Pons (tissue), 1 donor: ENCODE measurements at regions not wholly inside any gene's neighbourhood (a gene's known extent, or its start where the extent isn't known, plus 50 kb on each side); places are given as distances from the start of the nearest gene placed in this dataset.
A peak's percentile ranks its signal among the peaks of the same experiment; 100 is the strongest.
"Not testable (repeated sequence)": the region's sequence is repeated elsewhere in the genome, so short reads cannot be mapped to it uniquely, and the experiment has no call there.

Source experiments
- DNase-seq: peaks from one replicate; pipeline ENCODE4 v3.0.0-alpha.2; 2016; ENCODE audit warnings: low spot score

- DNase-seq: no peak
These were observed 425.6 kb upstream of the TNC start for GRCh38 chr9:115543511-115543910.

GRCh38 chr9:115548609-115549260, 430.8 kb upstream of the TNC start:
- DNase-seq: no peak

- peak; percentile 61 for DNase-seq
These were observed 433.4 kb upstream of the TNC start for GRCh38 chr9:115551396-115551795.

GRCh38 chr9:115553060-115553773, 435.3 kb upstream of the TNC start:
- no peak for DNase-seq

- DNase-seq: no peak
These were observed 438.5 kb upstream of the TNC start for GRCh38 chr9:115556432-115556831.

GRCh38 chr9:115575147-115575546, 457.2 kb upstream of the TNC start:
- DNase-seq: no peak

- not testable (repeated sequence) for DNase-seq
These were observed 467.5 kb upstream of the TNC start for GRCh38 chr9:115585458-115585857.

- DNase-seq: no peak
These were observed 469.4 kb upstream of the TNC start for GRCh38 chr9:115587310-115587709.

GRCh38 chr9:115590011-115590410, 472.1 kb upstream of the TNC start:
- no peak for DNase-seq

- peak; percentile 69 for DNase-seq
These were observed 473.6 kb upstream of the TNC start for GRCh38 chr9:115591584-115591984.

- peak; percentile 59 for DNase-seq
These were observed 475.7 kb upstream of the TNC start for GRCh38 chr9:115593587-115594091.

GRCh38 chr9:115594557-115594956, 476.6 kb upstream of the TNC start:
- DNase-seq: no peak

GRCh38 chr9:115596021-115596745, 478.2 kb upstream of the TNC start:
- DNase-seq: no peak

GRCh38 chr9:115596746-115597080, 478.8 kb upstream of the TNC start:
- no peak for DNase-seq

- DNase-seq: no peak
These were observed 479.5 kb upstream of the TNC start for GRCh38 chr9:115597330-115597895.

GRCh38 chr9:115598751-115599150, 480.8 kb upstream of the TNC start:
- DNase-seq: no peak

GRCh38 chr9:115599898-115600297, 481.9 kb upstream of the TNC start:
- DNase-seq: no peak

GRCh38 chr9:115601434-115601833, 483.5 kb upstream of the TNC start:
- DNase-seq: no peak

- no peak for DNase-seq
These were observed 487.0 kb upstream of the TNC start for GRCh38 chr9:115604831-115605483.

- no peak for DNase-seq
These were observed 488.9 kb upstream of the TNC start for GRCh38 chr9:115606838-115607237.

- DNase-seq: no peak
These were observed 496.5 kb upstream of the TNC start for GRCh38 chr9:115614326-115614999.

- DNase-seq: no peak
These were observed 497.0 kb upstream of the TNC start for GRCh38 chr9:115615000-115615401.
